ENCODE measurements at regions not wholly inside any gene's neighbourhood (a gene's known extent, or its start where the extent isn't known, plus 50 kb on each side); places are given as distances from the start of the nearest gene placed in this dataset.
A peak's percentile ranks its signal among the peaks of the same experiment; 100 is the strongest.

- DNase-seq = no peak
Observed at GRCh38 chr20:25135031-25135430, 53.1 kb upstream of the VSX1 start.

GRCh38 chr20:25136056-25136455 lies 54.1 kb upstream of the VSX1 start:
- DNase-seq = no peak

- DNase-seq = no peak
Observed at GRCh38 chr20:25136643-25137559, 55.0 kb upstream of the VSX1 start.

GRCh38 chr20:25139029-25139705 lies 56.3 kb upstream of the ENTPD6 start:
- DNase-seq = peak in 1 of 4 experiments; percentile 10

- DNase-seq = no peak
Observed at GRCh38 chr20:25140968-25141367, 54.5 kb upstream of the ENTPD6 start.

- no peak for DNase-seq
Observed at GRCh38 chr20:25142435-25142834, 53.1 kb upstream of the ENTPD6 start.

- DNase-seq = no peak
Observed at GRCh38 chr20:25145131-25145530, 50.4 kb upstream of the ENTPD6 start.

Measured in suppressor macrophage (primary cell).